Esophagus muscularis mucosa (tissue), 4 donors: ENCODE measurements at regions not wholly inside any gene's neighbourhood (a gene's known extent, or its start where the extent isn't known, plus 50 kb on each side); places are given as distances from the start of the nearest gene placed in this dataset.
"Not testable (repeated sequence)": the region's sequence is repeated elsewhere in the genome, so short reads cannot be mapped to it uniquely, and the experiment has no call there.

Experiments used
- DNase-seq: peaks from one replicate; pipeline ENCODE4 v3.0.0-alpha.2; 2017; ENCODE audit errors: extremely low spot score
- H3K27ac ChIP-seq, 4 donors: fragments of 200-600 bp; sonication (generic); replicated peaks in 1 of 4; 1 replicate in 3 of 4; 2 replicates in 1 of 4; pipeline ENCODE4 v1.5.1; 2016 to 2019; ENCODE audit warnings: mild to moderate bottlenecking in 1 of 4
- H3K27me3 ChIP-seq, 4 donors: fragments of 200-600 bp; sonication (generic); one replicate each; pipeline versions ENCODE4 v1.5.1 to v1.6.0; 2016 to 2019
- H3K36me3 ChIP-seq, 4 donors: fragments of 200-600 bp; sonication (generic); one replicate each; pipeline ENCODE4 v1.5.1; 2016 to 2019
- H3K4me1 ChIP-seq, 4 donors: fragments of 200-600 bp; sonication (generic); one replicate each; pipeline ENCODE4 v1.5.1; 2016 to 2019
- H3K4me3 ChIP-seq, 4 donors: fragments of 200-600 bp; sonication (generic); 1 replicate in 2 of 4; 2 replicates in 2 of 4; pipeline ENCODE4 v1.5.1; 2016 to 2019; ENCODE audit warnings: mild to moderate bottlenecking in 4 of 4, moderate library complexity in 1 of 4
- H3K9me3 ChIP-seq, 4 donors: fragments of 200-600 bp; sonication (generic); 1 replicate in 3 of 4; 2 replicates in 1 of 4; pipeline ENCODE4 v1.5.1; 2016 to 2019
- CTCF ChIP-seq, 3 experiments: fragments of 200-600 bp in 2 of 3; fragments of 450-650 bp in 1 of 3; sonication (generic) in 2 of 3; IDR thresholded peaks; one replicate each; pipeline ENCODE4 v1.5.1; 2017 to 2019; ENCODE audit warnings: antibody characterized with exemption in 3 of 3, mild to moderate bottlenecking in 2 of 3, moderate library complexity in 1 of 3
- EP300 ChIP-seq: sonication (generic); formaldehyde crosslinking; IDR thresholded peaks from one replicate; pipeline ENCODE4 v1.6.1; 2017; ENCODE audit warnings: antibody characterized with exemption
- POLR2A ChIP-seq: fragments of 450-650 bp; IDR thresholded peaks from one replicate; pipeline ENCODE4 v1.6.1; 2017; ENCODE audit warnings: antibody characterized with exemption, moderate library complexity, mild to moderate bottlenecking, low read depth
- POLR2AphosphoS5 ChIP-seq, 2 donors: sonication (generic); formaldehyde crosslinking; IDR thresholded peaks; one replicate each; pipeline ENCODE4 v1.6.1; 2017; ENCODE audit warnings: antibody characterized with exemption in 2 of 2
- WGBS: methylation state at CpG from one replicate; pipeline ENCODE4 v1.1.5; 2018; 5-methylcytosine and 5-hydroxymethylcytosine counted together
- intact Hi-C: fragments of 100-400 bp; cut with DNase I; formaldehyde crosslinking; loops from one replicate; pipeline ENCODE4 v1.15.1; 2023

- Histone ChIP-seq H3K9me3 (no peaks in the 10 kb centered on the region), H3K4me1 (no peaks in the 10 kb centered on the region), H3K27ac (no peak overlapping the region), H3K4me3 (no peak overlapping the region), H3K27me3 (no peaks in the 10 kb centered on the region), H3K36me3 (no peaks in the 10 kb centered on the region)
- TF ChIP-seq CTCF (IDR thresholded peaks at IDR 0.05) (no peak), POLR2AphosphoS5 (IDR thresholded peaks at IDR 0.05) (no peak), EP300 (no peak), POLR2A (no peak)
- DNase-seq, result no peak
- intact Hi-C loops, result no loop called here
- 79% methylated on average over 3 of the region's 3 CpGs for WGBS
These were observed 244.5 kb downstream of the ZIC4 start for GRCh38 chr3:147161833-147162232.

GRCh38 chr3:147160984-147161383, 245.4 kb downstream of the ZIC4 start:
- Histone ChIP-seq H3K9me3 (no peaks in the 10 kb centered on the region), H3K4me1 (no peaks in the 10 kb centered on the region), H3K36me3 (no peaks in the 10 kb centered on the region), H3K27me3 (no peaks in the 10 kb centered on the region), H3K4me3 (no peak overlapping the region), H3K27ac (no peak overlapping the region)
- intact Hi-C loops, result no loop called here
- TF ChIP-seq POLR2AphosphoS5 (IDR thresholded peaks at IDR 0.05) (no peak), CTCF (IDR thresholded peaks at IDR 0.05) (no peak), POLR2A (no peak), EP300 (no peak)
- no peak for DNase-seq

GRCh38 chr3:147159141-147159540, 247.2 kb downstream of the ZIC4 start:
- TF ChIP-seq EP300 (no peak), POLR2A (no peak), CTCF (IDR thresholded peaks at IDR 0.05) (no peak), POLR2AphosphoS5 (IDR thresholded peaks at IDR 0.05) (no peak)
- Histone ChIP-seq H3K9me3 (peaks cover 0 to 8% (median 1%) of the 10 kb centered on the region in 4 donors), H3K27ac (no peak overlapping the region), H3K4me3 (no peak overlapping the region), H3K27me3 (no peaks in the 10 kb centered on the region), H3K4me1 (no peaks in the 10 kb centered on the region), H3K36me3 (no peaks in the 10 kb centered on the region)
- 29% methylated on average over 1 of the region's 1 CpG for WGBS
- intact Hi-C loops, result no loop called here
- no peak for DNase-seq

DNA sequence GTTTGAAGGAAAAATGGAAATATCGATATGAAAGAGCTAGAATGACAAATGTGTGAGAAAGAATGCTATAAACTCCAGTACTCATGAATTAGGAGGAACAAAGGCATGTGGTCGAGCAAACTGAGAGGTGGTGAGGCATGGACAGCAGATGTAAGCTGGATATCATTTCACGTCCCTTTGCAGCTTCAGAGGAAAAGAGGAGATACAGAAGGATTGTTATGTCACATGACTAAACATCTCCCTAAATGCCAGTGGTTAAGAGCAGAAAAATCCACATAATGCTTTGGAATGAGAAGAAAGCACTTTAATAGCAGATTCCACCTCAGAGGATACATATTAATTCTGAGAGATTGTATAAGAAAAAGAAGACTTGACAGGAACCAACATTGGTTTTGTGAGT, 248.7 kb downstream of the ZIC4 start:
- TF ChIP-seq POLR2AphosphoS5 (IDR thresholded peaks at IDR 0.05), result no peak
- no peak for TF ChIP-seq POLR2A
- TF ChIP-seq EP300, result no peak
- TF ChIP-seq CTCF (IDR thresholded peaks at IDR 0.05), result no peak
- Histone ChIP-seq H3K36me3 (no peaks in the 10 kb centered on the region), H3K27me3 (no peaks in the 10 kb centered on the region), H3K4me3 (no peak overlapping the region), H3K27ac (no peak overlapping the region), H3K9me3 (peaks cover 0 to 12% (median 2%) of the 10 kb centered on the region in 4 donors), H3K4me1 (no peaks in the 10 kb centered on the region)
- DNase-seq, result no peak
- intact Hi-C loops, result no loop called here
- WGBS, result 65% methylated on average over 3 of the region's 3 CpGs

DNA sequence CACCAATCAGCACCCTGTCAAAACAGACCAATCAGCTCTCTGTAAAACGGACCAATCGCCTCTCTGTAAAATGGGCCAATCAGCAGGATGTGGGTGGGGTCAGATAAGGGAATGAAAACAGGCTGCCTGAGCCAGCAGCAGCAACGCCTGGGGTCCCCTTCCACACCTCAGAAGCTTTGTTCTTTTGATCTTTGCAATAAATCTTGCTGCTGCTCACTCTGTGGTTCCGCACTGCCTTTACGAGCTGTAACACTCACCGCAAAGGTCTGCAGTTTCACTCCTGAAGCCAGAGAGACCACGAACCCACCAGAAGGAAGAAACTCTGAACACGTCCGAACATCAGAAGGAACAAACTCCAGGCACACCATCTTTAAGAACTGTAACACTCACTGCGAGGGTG, 251.4 kb downstream of the ZIC4 start:
- DNase-seq, intact Hi-C loops, H3K4me3 ChIP-seq, H3K36me3 ChIP-seq, H3K27ac ChIP-seq, H3K4me1 ChIP-seq, H3K27me3 ChIP-seq: not testable (repeated sequence)
- 92% methylated on average over 10 of the region's 10 CpGs for WGBS
- peaks cover 0 to 12% (median 2%) of the 10 kb centered on the region in 4 donors for H3K9me3 ChIP-seq
